Activated naive CD8-positive, alpha-beta T cell treated with anti-CD3 and anti-CD28 coated beads, Interleukin-2, amount 50 U/mL, for 24 hours (primary cell): ENCODE measurements at regions not wholly inside any gene's neighbourhood (a gene's known extent, or its start where the extent isn't known, plus 50 kb on each side); places are given as distances from the start of the nearest gene placed in this dataset.
"Not testable (repeated sequence)": the region's sequence is repeated elsewhere in the genome, so short reads cannot be mapped to it uniquely, and the experiment has no call there.

ENCODE experiments used
- ATAC-seq: fragments of 150-1000 bp; cut with Tn5 transposase; one replicate; pipeline ENCODE4 v1.10.0; 2021
- DNase-seq: peaks from one replicate; pipeline ENCODE4 v3.0.0; 2021
- H3K27ac Mint-ChIP-seq: one replicate; pipeline ENCODE4 v1.8.0; 2021; ENCODE audit warnings: mild to moderate bottlenecking, mixed read lengths
- H3K27me3 Mint-ChIP-seq: one replicate; pipeline ENCODE4 v1.8.0; 2021; ENCODE audit warnings: mixed read lengths
- H3K36me3 Mint-ChIP-seq: one replicate; pipeline ENCODE4 v1.8.0; 2021; ENCODE audit warnings: low read depth, mixed read lengths
- H3K4me1 Mint-ChIP-seq: one replicate; pipeline ENCODE4 v1.8.0; 2021; ENCODE audit warnings: mixed read lengths
- H3K4me3 Mint-ChIP-seq: one replicate; pipeline ENCODE4 v1.8.0; 2021; ENCODE audit warnings: mild to moderate bottlenecking, moderate library complexity, mixed read lengths
- H3K9me3 Mint-ChIP-seq: one replicate; pipeline ENCODE4 v1.8.0; 2021; ENCODE audit warnings: mixed read lengths

DNA sequence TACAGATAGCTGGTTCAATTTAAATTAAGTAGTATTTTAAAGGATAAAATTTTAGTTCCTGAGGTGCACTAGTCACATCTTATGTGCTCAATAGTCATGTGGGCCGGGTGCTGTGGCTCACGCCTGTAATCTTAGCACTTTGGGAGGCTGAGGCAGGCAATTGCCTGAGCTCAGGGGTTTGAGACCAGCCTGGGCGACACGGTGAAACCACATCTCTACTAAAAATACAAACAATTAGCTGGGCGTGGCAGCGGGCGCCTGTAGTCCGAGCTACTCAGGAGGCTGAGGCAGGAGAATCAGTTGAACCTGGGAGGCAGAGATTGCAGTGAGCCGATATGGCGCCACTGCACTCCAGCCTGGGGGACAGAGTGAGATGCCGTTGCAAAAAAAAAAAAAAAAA lies 219.9 kb upstream of the HHIP start:
- not testable (repeated sequence) for H3K36me3 Mint-ChIP-seq, H3K4me3 Mint-ChIP-seq, H3K9me3 Mint-ChIP-seq, H3K27me3 Mint-ChIP-seq, H3K27ac Mint-ChIP-seq, DNase-seq, ATAC-seq, H3K4me1 Mint-ChIP-seq

DNA sequence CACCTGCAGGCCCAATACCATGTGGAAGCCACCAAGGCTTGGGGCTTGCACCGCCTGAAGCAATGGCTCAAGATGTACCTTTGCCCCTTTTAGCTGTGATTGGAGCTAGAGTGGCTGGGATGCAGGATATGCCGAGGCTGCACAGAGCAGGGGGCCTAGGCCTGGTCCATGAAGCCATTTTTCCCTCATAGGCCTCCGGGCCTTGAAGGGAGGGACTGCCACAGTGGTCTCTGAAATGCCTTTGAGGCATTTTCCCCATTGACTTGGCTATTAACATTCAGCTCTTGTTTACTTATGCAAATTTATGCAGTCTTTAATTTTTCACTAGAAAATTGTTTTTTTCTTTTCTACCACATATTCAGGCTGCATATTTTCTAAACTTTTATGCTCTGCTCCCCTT lies 203.2 kb upstream of the HHIP start:
- DNase-seq: no peak
- ATAC-seq: no peak
- no peaks in the 10 kb centered on the region for H3K36me3 Mint-ChIP-seq
- no peaks in the 10 kb centered on the region for H3K27me3 Mint-ChIP-seq
- no peak overlapping the region for H3K4me3 Mint-ChIP-seq
- H3K9me3 Mint-ChIP-seq: no peaks in the 10 kb centered on the region
- no peak overlapping the region for H3K27ac Mint-ChIP-seq
- no peaks in the 10 kb centered on the region for H3K4me1 Mint-ChIP-seq

- Mint-ChIP-seq H3K9me3 (peaks cover 3% of the 10 kb centered on the region), H3K4me3 (no peak overlapping the region), H3K36me3 (no peaks in the 10 kb centered on the region), H3K27ac (no peak overlapping the region), H3K27me3 (no peaks in the 10 kb centered on the region), H3K4me1 (no peaks in the 10 kb centered on the region)
- DNase-seq (no peak), ATAC-seq (no peak)
Measured at GRCh38 chr4:144449611-144450010, 196.3 kb upstream of the HHIP start.

DNA sequence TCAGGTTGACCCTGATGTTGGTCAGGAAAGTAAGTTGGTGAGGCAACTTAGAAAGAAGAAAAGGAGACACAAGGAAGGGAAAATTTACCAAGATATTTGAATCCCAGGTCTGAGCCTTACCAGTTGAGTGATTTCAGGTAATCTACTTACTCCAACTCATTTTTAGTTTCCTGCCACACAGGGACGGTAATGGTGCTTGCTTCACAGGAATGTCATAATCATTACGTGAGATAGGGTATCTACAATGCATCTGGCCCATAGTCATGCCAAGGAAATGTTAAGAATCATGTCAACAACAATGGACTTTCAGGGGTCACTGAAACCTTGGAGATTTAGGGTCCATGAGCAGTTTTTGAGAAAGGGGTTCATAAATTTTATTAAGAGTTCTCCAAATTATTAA lies 195.4 kb upstream of the HHIP start:
- no peak for DNase-seq

DNA sequence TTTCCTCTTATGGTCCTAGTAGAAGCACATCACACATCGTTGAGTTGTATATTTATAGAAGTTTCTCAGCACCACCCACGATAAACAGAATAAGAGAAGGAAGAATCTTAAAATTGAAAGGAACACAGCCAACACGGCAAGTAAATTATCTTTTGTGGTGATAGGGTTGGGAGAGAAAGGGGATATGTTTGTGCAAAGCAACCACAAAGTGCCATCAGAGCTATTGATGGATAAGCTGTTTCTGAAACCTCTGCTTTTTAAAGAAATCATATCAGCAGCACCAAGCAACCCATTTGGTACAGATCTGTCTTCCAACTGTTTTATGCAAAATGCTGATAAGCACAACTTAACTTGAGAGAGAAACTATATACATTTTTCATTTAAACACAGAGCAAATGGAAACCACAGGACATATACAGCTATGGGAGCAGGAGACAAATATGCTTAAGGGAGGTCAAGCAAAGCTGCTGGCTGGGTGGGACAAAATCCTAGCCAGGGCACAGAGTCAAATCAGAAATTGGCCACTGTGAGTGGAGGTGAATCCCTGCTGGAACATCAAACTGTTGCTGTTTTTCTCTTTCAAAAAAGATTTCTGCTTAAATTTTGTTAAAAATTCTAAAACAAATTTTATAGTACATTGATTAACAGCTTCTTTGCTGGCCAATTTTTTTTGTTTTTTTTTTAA lies 194.0 kb upstream of the HHIP start:
- ATAC-seq: no peak
- no peak overlapping the region for H3K4me3 Mint-ChIP-seq
- H3K4me1 Mint-ChIP-seq: no peaks in the 10 kb centered on the region
- no peak for DNase-seq
- H3K36me3 Mint-ChIP-seq: no peaks in the 10 kb centered on the region
- H3K9me3 Mint-ChIP-seq: peaks cover 3% of the 10 kb centered on the region
- no peak overlapping the region for H3K27ac Mint-ChIP-seq
- no peaks in the 10 kb centered on the region for H3K27me3 Mint-ChIP-seq

More for the DNA sequence above, 195.4 kb upstream of the HHIP start:
- Mint-ChIP-seq H3K27me3 (no peaks in the 10 kb centered on the region), H3K36me3 (no peaks in the 10 kb centered on the region), H3K4me3 (no peak overlapping the region), H3K9me3 (peaks cover 3% of the 10 kb centered on the region), H3K27ac (no peak overlapping the region), H3K4me1 (no peaks in the 10 kb centered on the region)
- ATAC-seq: no peak

- Mint-ChIP-seq H3K36me3 (no peaks in the 10 kb centered on the region), H3K4me3 (no peak overlapping the region), H3K4me1 (no peaks in the 10 kb centered on the region), H3K27me3 (no peaks in the 10 kb centered on the region), H3K9me3 (no peaks in the 10 kb centered on the region), H3K27ac (no peak overlapping the region)
- ATAC-seq (no peak), DNase-seq (no peak)
Measured at GRCh38 chr4:144456196-144456595, 189.8 kb upstream of the HHIP start.

GRCh38 chr4:144461906-144462305 lies 184.1 kb upstream of the HHIP start:
- no peak for ATAC-seq

GRCh38 chr4:144463236-144463635 lies 182.7 kb upstream of the HHIP start:
- no peak for ATAC-seq
- no peaks in the 10 kb centered on the region for H3K4me1 Mint-ChIP-seq
- H3K27ac Mint-ChIP-seq: no peak overlapping the region

More at GRCh38 chr4:144461906-144462305, 184.1 kb upstream of the HHIP start:
- Mint-ChIP-seq H3K27ac (no peak overlapping the region), H3K9me3 (no peaks in the 10 kb centered on the region), H3K36me3 (no peaks in the 10 kb centered on the region), H3K4me3 (no peak overlapping the region), H3K4me1 (no peaks in the 10 kb centered on the region), H3K27me3 (no peaks in the 10 kb centered on the region)
- no peak for DNase-seq

GRCh38 chr4:144463896-144464295 lies 182.1 kb upstream of the HHIP start:
- no peak overlapping the region for H3K27ac Mint-ChIP-seq
- no peak for ATAC-seq

More at GRCh38 chr4:144463236-144463635, 182.7 kb upstream of the HHIP start:
- H3K4me3 Mint-ChIP-seq: no peak overlapping the region
- DNase-seq: no peak
- H3K36me3 Mint-ChIP-seq: no peaks in the 10 kb centered on the region
- H3K27me3 Mint-ChIP-seq: no peaks in the 10 kb centered on the region
- no peaks in the 10 kb centered on the region for H3K9me3 Mint-ChIP-seq

DNA sequence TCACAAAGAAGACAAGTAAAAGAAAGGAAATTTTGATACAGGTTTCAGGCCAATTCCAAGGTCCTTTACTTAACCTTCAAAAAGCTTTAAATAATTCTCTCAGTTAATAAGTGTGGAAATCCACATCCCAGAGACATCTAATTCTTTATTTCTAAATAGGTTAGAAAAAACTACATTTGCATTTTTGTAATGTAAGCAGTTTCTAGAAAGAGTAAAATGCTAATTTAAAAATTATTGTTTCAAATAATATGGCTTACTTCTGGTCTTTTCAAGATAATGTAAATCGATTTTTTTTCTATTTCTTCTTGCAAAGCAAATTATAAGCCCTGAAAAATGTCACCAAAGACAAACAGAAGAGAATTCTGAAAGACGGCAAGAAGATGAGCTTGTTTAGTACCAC lies 180.4 kb upstream of the HHIP start:
- no peaks in the 10 kb centered on the region for H3K36me3 Mint-ChIP-seq

More at GRCh38 chr4:144463896-144464295, 182.1 kb upstream of the HHIP start:
- no peaks in the 10 kb centered on the region for H3K27me3 Mint-ChIP-seq
- no peaks in the 10 kb centered on the region for H3K36me3 Mint-ChIP-seq
- DNase-seq: no peak
- H3K4me3 Mint-ChIP-seq: no peak overlapping the region
- H3K4me1 Mint-ChIP-seq: no peaks in the 10 kb centered on the region
- H3K9me3 Mint-ChIP-seq: no peaks in the 10 kb centered on the region

DNA sequence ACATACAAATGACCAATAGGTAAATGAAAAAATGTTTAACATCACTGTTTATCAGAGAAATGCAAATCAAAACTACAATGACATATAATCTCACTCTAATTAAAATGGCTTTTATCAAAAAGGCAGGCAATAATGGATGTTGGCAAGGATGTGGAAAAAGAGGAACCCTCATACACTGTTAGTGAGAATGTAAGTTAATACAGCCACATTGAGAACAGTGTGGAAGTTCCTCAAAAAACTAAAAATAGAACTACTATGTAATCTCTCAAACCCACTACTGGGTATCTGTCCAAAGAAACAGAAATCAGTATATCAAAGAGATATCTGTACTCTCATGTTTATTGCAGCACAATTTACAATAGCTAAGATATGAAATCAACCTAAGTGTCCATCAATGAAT lies 165.9 kb upstream of the HHIP start:
- ATAC-seq (no peak), DNase-seq (no peak)
- Mint-ChIP-seq H3K27me3 (no peaks in the 10 kb centered on the region), H3K27ac (no peak overlapping the region), H3K9me3 (peaks cover 32% of the 10 kb centered on the region), H3K4me1 (no peaks in the 10 kb centered on the region), H3K36me3 (peaks cover 2% of the 10 kb centered on the region), H3K4me3 (no peak overlapping the region)

More for the DNA sequence above, 180.4 kb upstream of the HHIP start:
- Mint-ChIP-seq H3K27me3 (peaks cover under 1% of the 10 kb centered on the region), H3K27ac (no peak overlapping the region), H3K4me3 (no peak overlapping the region), H3K4me1 (no peaks in the 10 kb centered on the region), H3K9me3 (no peaks in the 10 kb centered on the region)
- ATAC-seq (no peak), DNase-seq (no peak)

DNA sequence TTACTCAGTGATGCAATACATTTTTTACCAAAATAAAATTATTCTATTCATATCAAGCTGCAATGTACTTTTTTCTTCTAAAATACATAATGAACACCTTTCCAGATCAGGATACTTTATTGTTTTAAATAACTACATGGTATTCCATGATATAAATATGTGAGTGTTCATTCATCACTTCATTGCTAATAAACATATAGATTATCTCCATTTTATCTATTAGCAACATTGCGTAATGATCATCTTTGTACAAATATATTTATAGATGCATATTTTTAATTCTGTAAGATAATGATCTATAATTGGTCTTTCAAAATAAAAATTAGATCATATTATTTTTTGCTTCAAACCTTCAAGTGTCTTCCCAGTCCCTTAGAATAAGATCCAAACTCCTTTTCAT lies 156.1 kb upstream of the HHIP start:
- H3K27ac Mint-ChIP-seq: no peak overlapping the region
- peaks cover 14% of the 10 kb centered on the region for H3K9me3 Mint-ChIP-seq
- no peak overlapping the region for H3K4me3 Mint-ChIP-seq
- no peaks in the 10 kb centered on the region for H3K36me3 Mint-ChIP-seq
- ATAC-seq: no peak
- DNase-seq: no peak
- no peaks in the 10 kb centered on the region for H3K4me1 Mint-ChIP-seq
- H3K27me3 Mint-ChIP-seq: no peaks in the 10 kb centered on the region

GRCh38 chr4:144494280-144494679 lies 151.7 kb upstream of the HHIP start:
- no peaks in the 10 kb centered on the region for H3K27me3 Mint-ChIP-seq
- ATAC-seq (no peak), DNase-seq (no peak)
- no peaks in the 10 kb centered on the region for H3K9me3 Mint-ChIP-seq
- H3K4me3 Mint-ChIP-seq: no peak overlapping the region
- H3K4me1 Mint-ChIP-seq: no peaks in the 10 kb centered on the region
- no peak overlapping the region for H3K27ac Mint-ChIP-seq
- no peaks in the 10 kb centered on the region for H3K36me3 Mint-ChIP-seq

GRCh38 chr4:144495944-144496343 lies 150.0 kb upstream of the HHIP start:
- Mint-ChIP-seq H3K27me3 (no peaks in the 10 kb centered on the region), H3K36me3 (no peaks in the 10 kb centered on the region), H3K27ac (no peak overlapping the region), H3K4me1 (no peaks in the 10 kb centered on the region), H3K4me3 (no peak overlapping the region), H3K9me3 (no peaks in the 10 kb centered on the region)
- ATAC-seq (no peak), DNase-seq (no peak)

GRCh38 chr4:144499777-144500176 lies 146.2 kb upstream of the HHIP start:
- Mint-ChIP-seq H3K27me3 (no peaks in the 10 kb centered on the region), H3K9me3 (no peaks in the 10 kb centered on the region), H3K4me3 (no peak overlapping the region), H3K27ac (no peak overlapping the region), H3K36me3 (no peaks in the 10 kb centered on the region), H3K4me1 (no peaks in the 10 kb centered on the region)
- DNase-seq: no peak
- ATAC-seq: no peak
